SU-DHL-6 (cell line): ENCODE measurements at regions not wholly inside any gene's neighbourhood (a gene's known extent, or its start where the extent isn't known, plus 50 kb on each side); places are given as distances from the start of the nearest gene placed in this dataset.

ENCODE experiments used
- H2AFZ ChIP-seq: fragments of 200-600 bp; sonication (generic); 2 replicates; pipeline ENCODE4 v1.6.1; 2014; ENCODE audit warnings: low read depth, mild to moderate bottlenecking, moderate library complexity, mixed read lengths, antibody characterized with exemption, low read length; ENCODE audit not compliant: severe bottlenecking
- H3F3A ChIP-seq: fragments of 200-600 bp; shearing (Covaris generic); 2 replicates; pipeline ENCODE4 v1.6.0; 2016; ENCODE audit warnings: antibody characterized with exemption, mild to moderate bottlenecking; ENCODE audit not compliant: insufficient read depth
- H3K27ac ChIP-seq: fragments of 200-600 bp; sonication (generic); 2 replicates; pipeline ENCODE4 v1.5.1; 2016; ENCODE audit warnings: low read depth, mild to moderate bottlenecking, low read length, moderate library complexity, mixed read lengths
- H3K27me3 ChIP-seq: fragments of 200-600 bp; sonication (generic), shearing (Covaris generic); 2 replicates; pipeline ENCODE4 v1.6.0; 2014; ENCODE audit warnings: mild to moderate bottlenecking, low read length
- H3K36me3 ChIP-seq: fragments of 200-600 bp; sonication (generic); 2 replicates; pipeline ENCODE4 v1.6.1; 2014; ENCODE audit warnings: mild to moderate bottlenecking, low read length, mixed read lengths
- H3K4me2 ChIP-seq: fragments of 300-600, 200-600 bp; shearing (Covaris generic), sonication (generic); 2 replicates; pipeline ENCODE4 v1.6.0; 2014; ENCODE audit warnings: low read length, low read depth, mild to moderate bottlenecking; ENCODE audit not compliant: poor library complexity, severe bottlenecking
- H3K4me3 ChIP-seq: fragments of 200-600 bp; sonication (generic); 2 replicates; pipeline ENCODE4 v1.5.1; 2014; ENCODE audit warnings: antibody characterized with exemption, low read length, mild to moderate bottlenecking, mixed read lengths; ENCODE audit not compliant: insufficient read depth, poor library complexity, severe bottlenecking
- H3K79me2 ChIP-seq: fragments of 200-600 bp; sonication (generic); 2 replicates; pipeline ENCODE4 v1.6.1; 2014; ENCODE audit warnings: mild to moderate bottlenecking, low read length, moderate library complexity; ENCODE audit not compliant: insufficient read depth
- H3K9ac ChIP-seq: fragments of 200-600 bp; sonication (generic); 2 replicates; pipeline ENCODE4 v1.7.0; 2014; ENCODE audit warnings: mild to moderate bottlenecking, low read length
- H3K9me2 ChIP-seq: fragments of 200-600 bp; sonication (generic); replicated peaks from 2 replicates; pipeline ENCODE4 v1.6.1; 2014; ENCODE audit warnings: low read length; ENCODE audit not compliant: insufficient read depth
- H3K9me3 ChIP-seq: fragments of 200-600 bp; sonication (generic); 2 replicates; pipeline ENCODE4 v1.6.1; 2014; ENCODE audit warnings: low read length, mixed read lengths; ENCODE audit not compliant: insufficient read depth
- H4K20me1 ChIP-seq: fragments of 200-600 bp; sonication (generic); 2 replicates; pipeline ENCODE4 v1.6.1; 2014; ENCODE audit warnings: low read depth, mild to moderate bottlenecking, antibody characterized with exemption, low read length, moderate library complexity, mixed read lengths
- EZH2phosphoT487 ChIP-seq: fragments of 200-600 bp; sonication (generic), shearing (Covaris generic); conservative IDR thresholded peaks from 2 replicates; pipeline ENCODE4 v1.6.1; 2018; ENCODE audit warnings: mild to moderate bottlenecking, antibody characterized with exemption, low read length, moderate library complexity, mixed read lengths
- TF ChIP-seq, protein P1 (sequence below): fragments of 200-600 bp; sonication (generic); IDR thresholded peaks from one replicate; pipeline ENCODE4 v1.5.1; 2017; ENCODE audit warnings: antibody characterized with exemption, mild to moderate bottlenecking, low read length, moderate library complexity; ENCODE audit not compliant: insufficient read depth, poor library complexity, severe bottlenecking

DNA sequence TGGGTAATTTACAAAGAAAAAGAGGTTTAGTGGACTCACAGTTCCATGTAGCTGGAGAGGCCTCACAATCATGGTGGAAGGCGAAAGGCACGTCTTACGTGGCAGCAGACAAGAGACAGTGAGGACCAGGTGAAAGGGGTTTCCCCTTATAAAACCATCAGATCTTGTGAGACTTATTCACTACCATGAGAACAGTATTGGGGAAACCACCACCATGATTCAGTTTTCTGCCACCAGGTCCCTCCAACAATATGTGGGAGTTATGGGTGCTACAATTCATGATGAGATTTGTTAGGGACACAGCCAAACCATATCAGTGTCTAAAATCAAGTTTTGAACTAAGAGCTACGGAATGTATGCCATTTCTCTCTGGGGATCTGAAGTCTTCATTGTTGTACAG is 354.8 kb upstream of the C2CD4B start:
- TF ChIP-seq EZH2phosphoT487: no peak
- Histone ChIP-seq H3K79me2 (no peaks in the 10 kb centered on the region), H3K27ac (no peak overlapping the region), H4K20me1 (no peaks in the 10 kb centered on the region), H3K4me2 (no peak overlapping the region), H3K9me2 (no peaks in the 10 kb centered on the region), H3K4me3 (no peak overlapping the region), H3K36me3 (no peaks in the 10 kb centered on the region), H3F3A (no peaks in the 10 kb centered on the region), H3K27me3 (0 out of 2 replicates have a peak, but pooled peaks cover 2% of the 10 kb centered on the region), H3K9ac (no peak overlapping the region), H2AFZ (no peak overlapping the region), H3K9me3 (no peaks in the 10 kb centered on the region)

DNA sequence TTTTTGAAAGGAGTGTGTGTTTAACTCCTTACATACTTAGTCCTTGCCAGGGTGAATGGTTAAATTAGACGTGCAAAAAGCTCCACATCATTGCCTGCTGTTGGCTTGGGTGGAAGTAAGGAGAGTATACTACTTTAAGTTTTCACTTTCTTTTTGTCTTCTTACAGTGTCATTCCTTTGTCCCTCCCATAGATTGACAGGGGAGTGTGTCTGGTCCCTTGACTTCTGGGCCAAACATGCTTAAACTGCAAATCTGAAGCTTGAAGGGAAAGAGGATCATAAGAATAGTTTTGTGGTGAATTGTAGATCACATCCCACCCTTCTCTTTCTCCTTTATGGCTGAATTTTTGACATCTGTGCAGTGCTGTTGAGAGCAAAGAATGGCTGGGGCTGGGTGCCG is 355.8 kb upstream of the C2CD4B start:
- H3K4me2 ChIP-seq: no peak overlapping the region
- H3K4me3 ChIP-seq: no peak overlapping the region
- no peaks in the 10 kb centered on the region for H3K9me3 ChIP-seq
- no peaks in the 10 kb centered on the region for H4K20me1 ChIP-seq
- H3K36me3 ChIP-seq: no peaks in the 10 kb centered on the region
- H3F3A ChIP-seq: no peaks in the 10 kb centered on the region
- TF ChIP-seq, protein P1, sequence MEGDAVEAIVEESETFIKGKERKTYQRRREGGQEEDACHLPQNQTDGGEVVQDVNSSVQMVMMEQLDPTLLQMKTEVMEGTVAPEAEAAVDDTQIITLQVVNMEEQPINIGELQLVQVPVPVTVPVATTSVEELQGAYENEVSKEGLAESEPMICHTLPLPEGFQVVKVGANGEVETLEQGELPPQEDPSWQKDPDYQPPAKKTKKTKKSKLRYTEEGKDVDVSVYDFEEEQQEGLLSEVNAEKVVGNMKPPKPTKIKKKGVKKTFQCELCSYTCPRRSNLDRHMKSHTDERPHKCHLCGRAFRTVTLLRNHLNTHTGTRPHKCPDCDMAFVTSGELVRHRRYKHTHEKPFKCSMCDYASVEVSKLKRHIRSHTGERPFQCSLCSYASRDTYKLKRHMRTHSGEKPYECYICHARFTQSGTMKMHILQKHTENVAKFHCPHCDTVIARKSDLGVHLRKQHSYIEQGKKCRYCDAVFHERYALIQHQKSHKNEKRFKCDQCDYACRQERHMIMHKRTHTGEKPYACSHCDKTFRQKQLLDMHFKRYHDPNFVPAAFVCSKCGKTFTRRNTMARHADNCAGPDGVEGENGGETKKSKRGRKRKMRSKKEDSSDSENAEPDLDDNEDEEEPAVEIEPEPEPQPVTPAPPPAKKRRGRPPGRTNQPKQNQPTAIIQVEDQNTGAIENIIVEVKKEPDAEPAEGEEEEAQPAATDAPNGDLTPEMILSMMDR: no peak
- no peak for TF ChIP-seq EZH2phosphoT487
- H3K9ac ChIP-seq: no peak overlapping the region
- no peak overlapping the region for H3K27ac ChIP-seq
- H2AFZ ChIP-seq: no peak overlapping the region
- H3K79me2 ChIP-seq: no peaks in the 10 kb centered on the region
- no peaks in the 10 kb centered on the region for H3K9me2 ChIP-seq
- H3K27me3 ChIP-seq: 0 out of 2 replicates have a peak, but pooled peaks cover 2% of the 10 kb centered on the region

DNA sequence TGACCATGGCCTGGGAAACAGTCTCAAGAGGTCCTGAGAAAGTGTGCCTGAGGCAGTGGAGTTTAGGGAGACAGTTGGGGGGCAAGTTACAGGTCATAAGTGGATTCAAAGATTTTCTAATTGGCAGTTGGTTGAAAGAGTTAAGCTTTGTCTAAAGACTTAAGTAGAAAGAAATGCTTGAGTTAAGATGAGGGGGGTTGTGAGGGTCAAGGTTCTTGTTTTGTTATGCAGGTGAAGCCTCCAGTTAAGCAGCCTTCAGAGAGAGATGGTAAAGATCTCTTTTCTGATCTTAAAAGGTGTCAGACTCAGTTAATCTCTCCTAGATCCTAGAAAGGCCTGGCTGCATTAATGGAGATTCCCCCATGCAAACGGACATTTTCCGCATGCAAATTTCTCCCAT is 356.3 kb upstream of the C2CD4B start:
- Histone ChIP-seq H3K9ac (no peak overlapping the region), H3K4me3 (no peak overlapping the region), H3K4me2 (no peak overlapping the region), H3K27me3 (0 out of 2 replicates have a peak, but pooled peaks cover 2% of the 10 kb centered on the region), H3K9me3 (no peaks in the 10 kb centered on the region), H4K20me1 (no peaks in the 10 kb centered on the region), H3F3A (no peaks in the 10 kb centered on the region), H3K79me2 (no peaks in the 10 kb centered on the region), H2AFZ (no peak overlapping the region), H3K9me2 (no peaks in the 10 kb centered on the region), H3K36me3 (no peaks in the 10 kb centered on the region), H3K27ac (no peak overlapping the region)
- TF ChIP-seq, protein P1: no peak
- no peak for TF ChIP-seq EZH2phosphoT487

DNA sequence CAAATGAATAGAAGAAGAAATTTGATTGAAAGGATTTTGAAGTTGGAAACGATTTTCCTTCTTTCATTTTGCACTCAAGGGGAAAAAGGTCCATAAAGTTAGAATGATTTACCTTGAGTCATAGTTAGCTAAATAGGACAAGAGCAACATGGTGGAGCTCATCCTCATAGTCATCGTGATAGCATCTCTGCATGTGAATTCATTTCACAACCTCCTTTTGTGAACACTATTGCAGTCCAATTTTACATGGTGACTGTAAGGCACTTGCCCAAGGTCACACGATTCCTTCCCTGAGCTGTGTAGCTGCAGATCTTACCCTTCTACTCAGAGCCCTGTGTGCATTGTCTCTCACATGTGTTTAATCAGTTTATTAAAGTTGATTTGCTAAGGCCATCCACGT is 359.8 kb upstream of the C2CD4B start:
- Histone ChIP-seq H3K9ac (no peak overlapping the region), H3K4me3 (no peak overlapping the region), H2AFZ (no peak overlapping the region), H3K27ac (no peak overlapping the region), H3K9me2 (no peaks in the 10 kb centered on the region), H3F3A (no peaks in the 10 kb centered on the region), H3K4me2 (no peak overlapping the region), H3K79me2 (no peaks in the 10 kb centered on the region), H3K27me3 (no peaks in the 10 kb centered on the region), H3K36me3 (no peaks in the 10 kb centered on the region), H3K9me3 (no peaks in the 10 kb centered on the region), H4K20me1 (no peaks in the 10 kb centered on the region)
- no peak for TF ChIP-seq EZH2phosphoT487
- TF ChIP-seq, protein P1: no peak
